Neural cell (in vitro differentiated cells): ENCODE measurements at regions not wholly inside any gene's neighbourhood (a gene's known extent, or its start where the extent isn't known, plus 50 kb on each side); places are given as distances from the start of the nearest gene placed in this dataset.
"Not testable (repeated sequence)": the region's sequence is repeated elsewhere in the genome, so short reads cannot be mapped to it uniquely, and the experiment has no call there.

ENCODE experiments used
- H2AFZ ChIP-seq: fragments of 200-600, 300-800 bp; sonication (generic), shearing (Covaris generic); 2 replicates; pipeline ENCODE4 v1.6.0; 2014; ENCODE audit warnings: low read depth, mild to moderate bottlenecking, antibody characterized with exemption, low read length, moderate library complexity
- H3F3A ChIP-seq: fragments of 200-600 bp; shearing (Covaris generic); 2 replicates; pipeline ENCODE4 v1.6.1; 2016; ENCODE audit warnings: mild to moderate bottlenecking, moderate library complexity, mixed read lengths, antibody characterized with exemption, low read length; ENCODE audit not compliant: insufficient read depth, poor library complexity, severe bottlenecking
- H3K27ac ChIP-seq: fragments of 200-600, 300-800 bp; sonication (generic), shearing (Covaris generic); 2 replicates; pipeline ENCODE4 v1.5.1; 2014; ENCODE audit warnings: mild to moderate bottlenecking, low read length, moderate library complexity
- H3K27me3 ChIP-seq: fragments of 300-800, 200-600 bp; sonication (generic), shearing (Covaris generic); 2 replicates; pipeline ENCODE4 v1.6.0; 2014; ENCODE audit warnings: mild to moderate bottlenecking, low read depth, low read length, moderate library complexity; ENCODE audit not compliant: insufficient read depth
- H3K36me3 ChIP-seq: fragments of 300-800, 200-600 bp; sonication (generic), shearing (Covaris generic); 2 replicates; pipeline ENCODE4 v1.5.1; 2014; ENCODE audit warnings: mild to moderate bottlenecking, antibody characterized with exemption, low read length, moderate library complexity; ENCODE audit not compliant: insufficient read depth
- H3K4me2 ChIP-seq: fragments of 300-800, 200-600 bp; sonication (generic), shearing (Covaris generic); 2 replicates; pipeline ENCODE4 v1.6.0; 2014; ENCODE audit warnings: mild to moderate bottlenecking, low read length
- H3K4me3 ChIP-seq: fragments of 300-800, 200-600 bp; sonication (generic), shearing (Covaris generic); 2 replicates; pipeline ENCODE4 v1.5.1; 2014; ENCODE audit warnings: mild to moderate bottlenecking, low read length, moderate library complexity
- H3K79me2 ChIP-seq: fragments of 200-600 bp; shearing (Covaris generic); replicated peaks from 2 replicates; pipeline ENCODE4 v1.6.0; 2014; ENCODE audit warnings: mild to moderate bottlenecking, low read length, moderate library complexity; ENCODE audit not compliant: insufficient read depth
- H3K9ac ChIP-seq: fragments of 300-800, 200-600 bp; sonication (generic), shearing (Covaris generic); 2 replicates; pipeline ENCODE4 v1.6.1; 2016; ENCODE audit warnings: mild to moderate bottlenecking, low read length, mixed read lengths
- H3K9me2 ChIP-seq: fragments of 200-600 bp; shearing (Covaris generic); 2 replicates; pipeline ENCODE4 v1.6.1; 2016; ENCODE audit warnings: mild to moderate bottlenecking, low read length, mixed read lengths; ENCODE audit not compliant: insufficient read depth
- H3K9me3 ChIP-seq: fragments of 200-600, 300-800 bp; sonication (generic), shearing (Covaris generic); 2 replicates; pipeline ENCODE4 v1.6.1; 2016; ENCODE audit warnings: mild to moderate bottlenecking, mixed run types, low read length, moderate library complexity, mixed read lengths
- H4K20me1 ChIP-seq: fragments of 200-600 bp; shearing (Covaris generic); 2 replicates; pipeline ENCODE4 v1.6.1; 2016; ENCODE audit warnings: mild to moderate bottlenecking, mixed run types; ENCODE audit not compliant: insufficient read depth
- EP300 ChIP-seq: fragments of 450-650 bp; conservative IDR thresholded peaks from 2 replicates; pipeline ENCODE4 v1.6.1; 2014; ENCODE audit warnings: antibody characterized with exemption, mild to moderate bottlenecking, moderate library complexity; ENCODE audit not compliant: poor library complexity, severe bottlenecking
- EZH2 ChIP-seq: fragments of 200-600, 300-800 bp; shearing (Covaris generic), sonication (generic); IDR thresholded peaks from 2 replicates; pipeline ENCODE4 v1.6.1; 2014; ENCODE audit warnings: antibody characterized with exemption, low read length, borderline replicate concordance, mild to moderate bottlenecking; ENCODE audit not compliant: insufficient read depth, poor library complexity, severe bottlenecking
- MXI1 ChIP-seq: fragments of 450-650 bp; conservative IDR thresholded peaks from 2 replicates; pipeline ENCODE4 v1.6.1; 2014; ENCODE audit warnings: antibody characterized with exemption, mild to moderate bottlenecking; ENCODE audit not compliant: poor library complexity, severe bottlenecking
- POLR2AphosphoS5 ChIP-seq: IDR thresholded peaks from 2 replicates; pipeline ENCODE4 v1.6.1; 2012
- RAD21 ChIP-seq: fragments of 450-650 bp; conservative IDR thresholded peaks from 2 replicates; pipeline ENCODE4 v1.6.1; 2014; ENCODE audit warnings: antibody characterized with exemption, mild to moderate bottlenecking, moderate library complexity
- SMC3 ChIP-seq: fragments of 450-650 bp; conservative IDR thresholded peaks from 2 replicates; pipeline ENCODE4 v1.6.1; 2014; ENCODE audit warnings: antibody characterized with exemption, mild to moderate bottlenecking, moderate library complexity; ENCODE audit not compliant: poor library complexity
- TAF1 ChIP-seq: IDR thresholded peaks from 2 replicates; pipeline ENCODE4 v1.6.1; 2012; ENCODE audit warnings: low read depth
- TF ChIP-seq, protein P1 (sequence below): IDR thresholded peaks from 2 replicates; pipeline ENCODE4 v1.6.1; 2012; ENCODE audit warnings: borderline replicate concordance
- TF ChIP-seq, protein P2 (sequence below): fragments of 450-650 bp; IDR thresholded peaks from 2 replicates; pipeline ENCODE4 v1.5.1; 2014; ENCODE audit warnings: antibody characterized with exemption, mild to moderate bottlenecking, moderate library complexity; ENCODE audit not compliant: poor library complexity, severe bottlenecking

DNA sequence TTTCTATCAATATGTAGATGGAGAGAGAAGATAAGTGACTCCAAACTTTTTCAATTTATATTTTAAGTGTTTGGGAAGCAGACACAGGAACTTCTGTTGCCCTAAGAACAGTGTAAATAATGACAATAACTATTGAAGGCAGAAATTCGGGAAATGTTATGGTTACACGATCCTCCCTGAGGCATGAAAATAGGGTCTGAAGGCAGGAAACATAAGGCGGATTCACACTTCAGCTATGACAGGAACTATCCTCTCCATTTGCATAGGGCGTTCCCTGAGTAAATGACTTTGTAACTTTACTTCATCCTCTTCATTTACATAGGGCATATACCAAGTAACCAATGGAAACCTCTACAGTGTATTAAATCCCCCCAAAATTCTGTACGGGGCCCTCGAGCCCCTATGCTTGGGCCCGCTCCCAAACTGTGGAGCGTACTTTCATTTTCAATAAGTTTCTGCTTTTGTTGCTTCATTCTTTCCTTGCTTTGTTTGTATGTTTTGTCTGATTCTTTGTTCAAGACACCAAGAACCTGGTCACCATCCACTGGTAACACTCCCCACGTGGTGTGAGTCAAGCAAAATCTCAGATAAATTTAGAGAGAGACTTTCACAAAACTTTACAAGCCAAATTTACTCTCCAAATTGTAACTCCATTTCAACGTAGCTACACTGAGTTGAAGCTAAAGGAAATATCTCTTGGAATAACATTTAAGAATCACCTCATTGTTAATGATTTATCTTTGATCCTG is 2504.3 kb downstream of the ARAP2 start:
- no peaks in the 10 kb centered on the region for H3K9me3 ChIP-seq
- no peaks in the 10 kb centered on the region for H4K20me1 ChIP-seq
- H2AFZ ChIP-seq: no peak overlapping the region
- H3K27me3 ChIP-seq: no peaks in the 10 kb centered on the region
- no peaks in the 10 kb centered on the region for H3K79me2 ChIP-seq
- H3K4me3 ChIP-seq: no peak overlapping the region
- H3K9me2 ChIP-seq: no peaks in the 10 kb centered on the region
- H3K36me3 ChIP-seq: no peaks in the 10 kb centered on the region
- H3K4me2 ChIP-seq: no peak overlapping the region
- no peak overlapping the region for H3K27ac ChIP-seq
- TF ChIP-seq EZH2 (no peak), POLR2AphosphoS5 (no peak), SMC3 (no peak), TAF1 (no peak), MXI1 (no peak), EP300 (no peak), RAD21 (no peak)
- TF ChIP-seq, protein P1, sequence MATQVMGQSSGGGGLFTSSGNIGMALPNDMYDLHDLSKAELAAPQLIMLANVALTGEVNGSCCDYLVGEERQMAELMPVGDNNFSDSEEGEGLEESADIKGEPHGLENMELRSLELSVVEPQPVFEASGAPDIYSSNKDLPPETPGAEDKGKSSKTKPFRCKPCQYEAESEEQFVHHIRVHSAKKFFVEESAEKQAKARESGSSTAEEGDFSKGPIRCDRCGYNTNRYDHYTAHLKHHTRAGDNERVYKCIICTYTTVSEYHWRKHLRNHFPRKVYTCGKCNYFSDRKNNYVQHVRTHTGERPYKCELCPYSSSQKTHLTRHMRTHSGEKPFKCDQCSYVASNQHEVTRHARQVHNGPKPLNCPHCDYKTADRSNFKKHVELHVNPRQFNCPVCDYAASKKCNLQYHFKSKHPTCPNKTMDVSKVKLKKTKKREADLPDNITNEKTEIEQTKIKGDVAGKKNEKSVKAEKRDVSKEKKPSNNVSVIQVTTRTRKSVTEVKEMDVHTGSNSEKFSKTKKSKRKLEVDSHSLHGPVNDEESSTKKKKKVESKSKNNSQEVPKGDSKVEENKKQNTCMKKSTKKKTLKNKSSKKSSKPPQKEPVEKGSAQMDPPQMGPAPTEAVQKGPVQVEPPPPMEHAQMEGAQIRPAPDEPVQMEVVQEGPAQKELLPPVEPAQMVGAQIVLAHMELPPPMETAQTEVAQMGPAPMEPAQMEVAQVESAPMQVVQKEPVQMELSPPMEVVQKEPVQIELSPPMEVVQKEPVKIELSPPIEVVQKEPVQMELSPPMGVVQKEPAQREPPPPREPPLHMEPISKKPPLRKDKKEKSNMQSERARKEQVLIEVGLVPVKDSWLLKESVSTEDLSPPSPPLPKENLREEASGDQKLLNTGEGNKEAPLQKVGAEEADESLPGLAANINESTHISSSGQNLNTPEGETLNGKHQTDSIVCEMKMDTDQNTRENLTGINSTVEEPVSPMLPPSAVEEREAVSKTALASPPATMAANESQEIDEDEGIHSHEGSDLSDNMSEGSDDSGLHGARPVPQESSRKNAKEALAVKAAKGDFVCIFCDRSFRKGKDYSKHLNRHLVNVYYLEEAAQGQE: no peak
- TF ChIP-seq, protein P2, sequence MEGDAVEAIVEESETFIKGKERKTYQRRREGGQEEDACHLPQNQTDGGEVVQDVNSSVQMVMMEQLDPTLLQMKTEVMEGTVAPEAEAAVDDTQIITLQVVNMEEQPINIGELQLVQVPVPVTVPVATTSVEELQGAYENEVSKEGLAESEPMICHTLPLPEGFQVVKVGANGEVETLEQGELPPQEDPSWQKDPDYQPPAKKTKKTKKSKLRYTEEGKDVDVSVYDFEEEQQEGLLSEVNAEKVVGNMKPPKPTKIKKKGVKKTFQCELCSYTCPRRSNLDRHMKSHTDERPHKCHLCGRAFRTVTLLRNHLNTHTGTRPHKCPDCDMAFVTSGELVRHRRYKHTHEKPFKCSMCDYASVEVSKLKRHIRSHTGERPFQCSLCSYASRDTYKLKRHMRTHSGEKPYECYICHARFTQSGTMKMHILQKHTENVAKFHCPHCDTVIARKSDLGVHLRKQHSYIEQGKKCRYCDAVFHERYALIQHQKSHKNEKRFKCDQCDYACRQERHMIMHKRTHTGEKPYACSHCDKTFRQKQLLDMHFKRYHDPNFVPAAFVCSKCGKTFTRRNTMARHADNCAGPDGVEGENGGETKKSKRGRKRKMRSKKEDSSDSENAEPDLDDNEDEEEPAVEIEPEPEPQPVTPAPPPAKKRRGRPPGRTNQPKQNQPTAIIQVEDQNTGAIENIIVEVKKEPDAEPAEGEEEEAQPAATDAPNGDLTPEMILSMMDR: no peak
- no peak overlapping the region for H3K9ac ChIP-seq
- H3F3A ChIP-seq: no peaks in the 10 kb centered on the region

- not testable (repeated sequence) for H4K20me1 ChIP-seq, H2AFZ ChIP-seq, H3K4me3 ChIP-seq, H3K27ac ChIP-seq, H3K79me2 ChIP-seq, H3K9me3 ChIP-seq, H3K36me3 ChIP-seq, H3K4me2 ChIP-seq, H3F3A ChIP-seq, H3K9ac ChIP-seq, H3K9me2 ChIP-seq, H3K27me3 ChIP-seq
Observed at GRCh38 chr4:33740871-33741270, 2503.4 kb downstream of the ARAP2 start.
